Panc1 (cell line): ENCODE measurements at regions not wholly inside any gene's neighbourhood (a gene's known extent, or its start where the extent isn't known, plus 50 kb on each side); places are given as distances from the start of the nearest gene placed in this dataset.

Experiments used
- ATAC-seq: fragments of 200-7000 bp; cut with Tn5 transposase; 2 replicates; pipeline ENCODE4 v1.9.1; 2020; ENCODE audit warnings: mild to moderate bottlenecking, moderate library complexity
- BruUV-seq: library from RNA; stranded (reverse); fragments of 400-500 nt; replicated peaks from 2 replicates; lab custom pipeline; 2021; lab: Mats Ljungman, UMichigan
- CTCF ChIA-PET: fragments of 300-600 bp; sonication (Branson Sonifier 250); formaldehyde crosslinking; loops from one replicate; lab custom pipeline; 2022; ENCODE audit warnings: antibody characterized with exemption; lab: Charles Lee
- POLR2A ChIA-PET: fragments of 300-600 bp; sonication (Branson Sonifier 250); formaldehyde crosslinking; loops from one replicate; lab custom pipeline; 2022; ENCODE audit warnings: antibody characterized with exemption; lab: Charles Lee
- DNase-seq: peaks from one replicate; pipeline ENCODE4 v3.0.0-alpha.2; 2010; ENCODE audit warnings: low read depth, low spot score
- H3K27ac ChIP-seq: 2 replicates; pipeline ENCODE4 v1.5.1; 2011; ENCODE audit warnings: mild to moderate bottlenecking, low read length, inconsistent platforms
- H3K27me3 ChIP-seq: fragments of 200-500 bp; sonication (Bioruptor generic); 2 replicates; pipeline ENCODE4 v1.6.0; 2014; ENCODE audit warnings: low read length, inconsistent platforms; ENCODE audit not compliant: control insufficient read depth, insufficient read depth
- H3K36me3 ChIP-seq: fragments of 200-500 bp; sonication (Bioruptor generic); 2 replicates; pipeline ENCODE4 v1.5.1; 2014; ENCODE audit warnings: inconsistent platforms, mild to moderate bottlenecking, low read length, moderate library complexity; ENCODE audit not compliant: control insufficient read depth, insufficient read depth
- H3K4me1 ChIP-seq: 2 replicates; pipeline ENCODE4 v1.5.1; 2011; ENCODE audit warnings: inconsistent platforms, mild to moderate bottlenecking, low read length, moderate library complexity; ENCODE audit not compliant: control insufficient read depth, insufficient read depth
- H3K4me3 ChIP-seq, 2 experiments: 2 replicates each; pipeline ENCODE4 v1.5.1; 2011 to 2012; ENCODE audit warnings: low read depth in 2 of 2, low read length in 2 of 2, mild to moderate bottlenecking in 2 of 2, inconsistent platforms in 1 of 2, moderate library complexity in 1 of 2
- H3K9me3 ChIP-seq: fragments of 200-500 bp; sonication (Bioruptor generic); 2 replicates; pipeline ENCODE4 v1.5.1; 2014; ENCODE audit warnings: low read depth, mild to moderate bottlenecking, inconsistent platforms, low read length, moderate library complexity; ENCODE audit not compliant: control insufficient read depth, insufficient read depth
- CTCF ChIP-seq: fragments of 450-650 bp; IDR thresholded peaks from 2 replicates; pipeline ENCODE4 v1.5.1; 2017; ENCODE audit warnings: mild to moderate bottlenecking
- POLR2AphosphoS5 ChIP-seq: IDR thresholded peaks from 2 replicates; pipeline ENCODE4 v1.6.1; 2012; ENCODE audit warnings: mild to moderate bottlenecking, low read depth, low read length, moderate library complexity
- REST ChIP-seq, 2 experiments: IDR thresholded peaks; 2 replicates each; pipeline ENCODE4 v1.6.1; 2011 to 2012; ENCODE audit warnings: low read depth in 2 of 2, control low read depth in 1 of 2, low read length in 1 of 2, mild to moderate bottlenecking in 1 of 2, moderate library complexity in 1 of 2; ENCODE audit not compliant: insufficient read depth in 1 of 2
- SIN3A ChIP-seq: IDR thresholded peaks from 2 replicates; pipeline ENCODE4 v1.6.1; 2012; ENCODE audit warnings: low read depth, mild to moderate bottlenecking, low read length, moderate library complexity, borderline replicate concordance; ENCODE audit not compliant: insufficient read depth
- TCF7L2 ChIP-seq: IDR thresholded peaks from 2 replicates; pipeline ENCODE4 v1.6.1; 2011; ENCODE audit warnings: mild to moderate bottlenecking, low read depth, low read length, inconsistent platforms
- in situ Hi-C: cut with HindIII; loops from 2 replicates; pipeline ENCODE4 v1.10.0; 2016; ENCODE audit warnings: low sequenced_read_pairs, low pct_unique_long_range_greater_than_20kb
- intact Hi-C: fragments of 100-400 bp; cut with micrococcal nuclease; formaldehyde crosslinking; loops from one replicate; pipeline ENCODE4 v1.10.0; 2022; ENCODE audit not compliant: unreplicated experiment

GRCh38 chr10:129094861-129095260 is 372.2 kb upstream of the MGMT start:
- in situ Hi-C loops (no loop called here), intact Hi-C loops (no loop called here)
- ChIA-PET CTCF (no interaction called here), POLR2A (no interaction called here)
- DNase-seq (no peak), ATAC-seq (no peak)
- Histone ChIP-seq H3K36me3 (no peaks in the 10 kb centered on the region), H3K9me3 (no peaks in the 10 kb centered on the region), H3K27ac (no peak overlapping the region), H3K27me3 (no peaks in the 10 kb centered on the region), H3K4me3 (no peak overlapping the region), H3K4me1 (no peaks in the 10 kb centered on the region)
- TF ChIP-seq REST (IDR thresholded peaks at IDR 0.05; ENCODE audit: insufficient read depth in 1 of 2, low read depth in 2 of 2, low read length in 1 of 2), result no peak
- no peak for TF ChIP-seq SIN3A
- no peak for TF ChIP-seq POLR2AphosphoS5
- no peak for TF ChIP-seq TCF7L2
- no peak for TF ChIP-seq CTCF
- BruUV-seq, result no TSS peak

- no peak overlapping the region for H3K4me3 ChIP-seq
- POLR2A ChIA-PET, result no interaction called here
- no peak for DNase-seq
- no peak for TF ChIP-seq REST (IDR thresholded peaks at IDR 0.05; ENCODE audit: insufficient read depth in 1 of 2, low read depth in 2 of 2, low read length in 1 of 2)
- no peak for TF ChIP-seq CTCF
- TF ChIP-seq TCF7L2, result no peak
- TF ChIP-seq POLR2AphosphoS5, result no peak
- TF ChIP-seq SIN3A, result no peak
- no peaks in the 10 kb centered on the region for H3K9me3 ChIP-seq
- CTCF ChIA-PET, result no interaction called here
- ATAC-seq, result no peak
- no TSS peak for BruUV-seq
- in situ Hi-C loops (no loop called here), intact Hi-C loops (no loop called here)
- no peaks in the 10 kb centered on the region for H3K27me3 ChIP-seq
- H3K36me3 ChIP-seq, result no peaks in the 10 kb centered on the region
- no peaks in the 10 kb centered on the region for H3K4me1 ChIP-seq
- H3K27ac ChIP-seq, result no peak overlapping the region
Observed at GRCh38 chr10:129095680-129096064, 371.4 kb upstream of the MGMT start.
